Right lobe of liver (tissue), 4 donors: ENCODE measurements at regions not wholly inside any gene's neighbourhood (a gene's known extent, or its start where the extent isn't known, plus 50 kb on each side); places are given as distances from the start of the nearest gene placed in this dataset.

Experiments used
- POLR2A ChIP-seq: fragments of 450-650 bp; IDR thresholded peaks from one replicate; pipeline ENCODE4 v1.6.1; 2017; ENCODE audit warnings: antibody characterized with exemption, mild to moderate bottlenecking
- TF ChIP-seq, protein P1 (sequence below), 4 donors: fragments of 200-600 bp in 3 of 4; fragments of 450-650 bp in 1 of 4; IDR thresholded peaks; one replicate each; pipeline versions ENCODE4 v1.5.1 to v1.8.0; 2016 to 2022; ENCODE audit warnings: antibody characterized with exemption in 4 of 4, mild to moderate bottlenecking in 2 of 4
- donor health status: DM: no; HTN: no; CAD: no.
- donor health status: DM: no; HTN: no; CAD: no.
- donor health status: DM: no; HTN: yes; CAD: no.

DNA sequence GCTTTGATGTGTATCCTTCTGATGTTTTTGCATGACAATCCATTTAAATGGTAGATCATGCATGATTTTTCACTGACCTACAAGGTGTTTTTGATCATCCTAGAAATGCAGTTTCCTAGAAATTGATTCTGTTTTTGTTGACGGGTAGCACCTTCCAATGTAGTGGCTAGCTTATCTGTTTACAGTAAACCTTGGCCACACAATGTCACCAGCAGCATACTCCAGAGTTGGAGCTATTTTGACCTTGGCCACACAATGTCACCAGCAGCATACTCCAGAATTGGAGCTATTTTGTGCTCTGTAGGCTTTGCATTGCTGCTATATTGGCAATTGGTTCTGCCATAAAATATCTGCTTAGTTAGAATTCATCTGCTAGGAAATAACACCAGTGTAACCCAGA lies 74.6 kb upstream of the NAA20 start:
- TF ChIP-seq POLR2A: no peak
- TF ChIP-seq, protein P1, sequence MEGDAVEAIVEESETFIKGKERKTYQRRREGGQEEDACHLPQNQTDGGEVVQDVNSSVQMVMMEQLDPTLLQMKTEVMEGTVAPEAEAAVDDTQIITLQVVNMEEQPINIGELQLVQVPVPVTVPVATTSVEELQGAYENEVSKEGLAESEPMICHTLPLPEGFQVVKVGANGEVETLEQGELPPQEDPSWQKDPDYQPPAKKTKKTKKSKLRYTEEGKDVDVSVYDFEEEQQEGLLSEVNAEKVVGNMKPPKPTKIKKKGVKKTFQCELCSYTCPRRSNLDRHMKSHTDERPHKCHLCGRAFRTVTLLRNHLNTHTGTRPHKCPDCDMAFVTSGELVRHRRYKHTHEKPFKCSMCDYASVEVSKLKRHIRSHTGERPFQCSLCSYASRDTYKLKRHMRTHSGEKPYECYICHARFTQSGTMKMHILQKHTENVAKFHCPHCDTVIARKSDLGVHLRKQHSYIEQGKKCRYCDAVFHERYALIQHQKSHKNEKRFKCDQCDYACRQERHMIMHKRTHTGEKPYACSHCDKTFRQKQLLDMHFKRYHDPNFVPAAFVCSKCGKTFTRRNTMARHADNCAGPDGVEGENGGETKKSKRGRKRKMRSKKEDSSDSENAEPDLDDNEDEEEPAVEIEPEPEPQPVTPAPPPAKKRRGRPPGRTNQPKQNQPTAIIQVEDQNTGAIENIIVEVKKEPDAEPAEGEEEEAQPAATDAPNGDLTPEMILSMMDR (IDR thresholded peaks at IDR 0.05): no peak
